ENCODE measurements at regions not wholly inside any gene's neighbourhood (a gene's known extent, or its start where the extent isn't known, plus 50 kb on each side); places are given as distances from the start of the nearest gene placed in this dataset.

DNA sequence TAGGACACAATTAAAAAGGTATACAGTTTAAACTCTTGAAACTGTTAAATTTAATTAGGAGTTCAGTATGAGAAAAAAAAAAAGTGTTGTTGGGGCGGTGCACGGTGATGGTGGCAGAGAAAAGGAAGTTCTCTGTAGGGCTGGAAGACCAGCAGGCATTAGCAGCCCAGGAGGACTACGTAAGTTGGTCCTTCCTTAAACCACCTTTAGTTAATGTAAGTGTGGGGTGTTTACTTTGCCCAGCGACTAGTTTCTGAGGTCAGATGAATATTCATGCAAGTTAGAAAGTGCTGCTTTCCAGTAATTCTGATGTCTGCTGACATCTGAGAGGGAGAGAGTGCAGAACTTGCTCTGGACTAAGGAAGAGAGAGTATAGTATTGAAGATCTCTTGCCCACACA lies 54.9 kb downstream of the NKX2-1 start:
- DNase-seq (ENCODE audit: low read depth): no peak

DNA sequence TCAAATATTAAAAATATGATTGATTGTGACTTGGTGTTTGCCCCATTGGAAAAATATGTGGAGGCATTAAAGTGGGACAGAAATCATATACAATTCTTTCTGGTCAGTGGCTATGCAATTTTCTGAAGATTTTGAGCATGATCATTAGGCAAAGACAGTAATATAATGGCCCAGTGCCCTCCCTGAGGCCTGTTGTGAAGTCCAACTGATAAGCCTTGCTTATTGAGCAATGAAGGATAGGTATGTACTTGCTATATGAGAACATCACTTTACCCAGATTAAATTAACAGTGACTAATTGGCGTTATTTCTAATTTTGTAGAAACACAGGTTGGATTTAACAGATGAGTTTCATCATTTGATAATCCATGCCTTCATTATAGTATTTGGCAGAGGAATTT lies 57.1 kb downstream of the NKX2-1 start:
- no peak for DNase-seq (ENCODE audit: low read depth)

DNA sequence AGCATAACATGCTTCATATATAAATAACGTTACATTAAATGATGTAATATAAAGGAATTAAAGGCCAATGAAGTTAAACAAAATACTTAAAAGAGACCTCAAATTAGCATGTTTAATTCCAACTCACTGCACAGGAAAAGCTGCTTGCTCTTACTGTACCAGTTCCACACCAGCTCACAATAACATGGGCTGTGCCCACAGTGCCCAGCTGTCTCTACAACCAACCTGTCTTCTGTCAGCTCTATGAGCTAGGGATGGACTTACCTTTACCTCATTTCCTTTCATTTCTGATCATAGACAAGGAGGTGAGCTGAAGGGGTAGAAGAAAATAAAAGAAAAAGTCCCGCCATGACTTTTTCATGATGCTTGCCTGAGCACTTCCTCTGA lies 64.8 kb downstream of the NKX2-1 start:
- DNase-seq (ENCODE audit: low read depth): no peak

DNA sequence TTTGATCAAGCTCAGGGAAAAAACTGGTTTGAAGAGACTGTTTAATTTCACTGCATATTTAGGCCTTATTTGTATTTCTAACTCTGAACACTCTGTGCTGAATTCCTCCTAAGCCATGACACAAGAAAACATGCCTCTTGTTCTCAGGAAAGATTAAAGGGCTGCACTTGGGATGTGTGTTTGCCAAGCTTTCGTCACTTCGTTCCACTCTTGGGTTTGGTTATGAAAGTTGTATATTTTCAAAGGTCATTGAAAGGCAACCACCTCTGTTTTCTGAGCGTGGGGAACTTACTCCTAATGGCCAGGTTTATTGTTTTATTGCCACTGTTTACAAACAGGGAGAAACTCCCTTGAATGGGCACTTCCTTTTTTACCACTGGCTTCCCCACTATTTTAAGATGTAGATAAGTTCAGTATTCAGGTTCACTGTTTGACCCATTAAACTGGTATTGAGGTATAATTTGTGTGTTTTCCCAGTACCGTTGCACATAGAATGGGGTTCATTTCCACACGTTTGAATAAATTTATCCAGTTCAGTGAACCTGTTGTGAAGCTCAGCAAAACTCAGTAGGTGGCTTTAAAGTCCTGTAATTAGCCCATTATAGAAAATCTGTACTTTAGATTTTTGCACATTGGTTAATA lies 65.3 kb downstream of the NKX2-1 start:
- DNase-seq (ENCODE audit: low read depth): no peak

DNA sequence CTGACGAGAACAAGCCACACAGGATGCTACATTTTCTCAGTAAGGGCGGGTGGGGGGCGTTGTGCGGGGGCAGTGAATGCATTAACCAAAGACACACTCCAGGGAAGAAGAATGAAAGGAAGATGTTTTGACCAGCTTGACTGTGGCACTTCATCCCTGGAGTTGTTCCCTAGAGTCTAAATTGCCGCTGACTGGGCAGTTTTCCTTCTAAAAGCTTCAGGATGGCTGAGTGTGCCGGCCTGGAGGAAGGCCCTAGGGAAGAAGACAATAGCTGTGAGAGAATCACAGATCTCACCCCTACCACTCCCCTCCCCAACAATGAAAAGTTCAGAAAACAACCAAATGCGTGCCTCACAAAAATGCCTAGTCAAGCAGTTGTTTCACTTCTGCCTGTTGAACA lies 67.2 kb downstream of the NKX2-1 start:
- no peak for DNase-seq (ENCODE audit: low read depth)

DNA sequence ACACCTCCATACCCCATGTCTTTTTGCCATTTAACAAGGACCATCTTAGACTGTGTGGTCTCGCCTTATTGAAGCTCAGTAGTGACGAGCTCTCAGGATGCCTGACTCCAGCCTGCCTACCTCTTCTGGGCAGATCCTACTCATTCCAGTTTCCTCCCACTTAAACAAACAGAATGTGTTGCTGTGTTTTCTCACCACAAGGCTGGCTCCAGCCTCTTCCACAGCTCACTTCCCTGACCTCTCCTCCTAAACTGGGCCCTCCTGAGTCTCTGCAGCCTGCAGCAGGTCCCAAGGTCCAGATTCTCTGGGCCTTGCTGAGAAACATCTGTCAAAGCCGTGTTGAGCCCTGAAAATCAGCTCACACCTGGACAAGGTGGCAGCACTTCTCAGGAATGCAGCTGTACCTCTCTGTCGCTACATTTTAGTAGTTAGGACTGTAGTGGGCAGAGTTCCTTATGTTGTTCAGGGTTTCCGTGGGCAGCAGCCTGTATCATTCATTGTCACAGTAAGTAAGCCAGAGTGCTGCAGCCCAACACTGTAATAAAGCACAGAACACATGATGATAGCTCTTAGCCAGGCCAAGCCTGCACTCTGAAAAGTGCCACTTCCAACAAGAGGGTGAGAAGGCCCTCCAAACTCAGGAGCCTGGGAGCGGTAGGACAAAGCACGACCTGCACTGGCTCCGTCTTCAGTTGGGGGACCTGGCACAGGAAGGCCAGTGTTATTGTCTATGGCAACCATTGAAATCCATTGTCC lies 68.5 kb downstream of the NKX2-1 start:
- DNase-seq (ENCODE audit: low read depth): no peak

DNA sequence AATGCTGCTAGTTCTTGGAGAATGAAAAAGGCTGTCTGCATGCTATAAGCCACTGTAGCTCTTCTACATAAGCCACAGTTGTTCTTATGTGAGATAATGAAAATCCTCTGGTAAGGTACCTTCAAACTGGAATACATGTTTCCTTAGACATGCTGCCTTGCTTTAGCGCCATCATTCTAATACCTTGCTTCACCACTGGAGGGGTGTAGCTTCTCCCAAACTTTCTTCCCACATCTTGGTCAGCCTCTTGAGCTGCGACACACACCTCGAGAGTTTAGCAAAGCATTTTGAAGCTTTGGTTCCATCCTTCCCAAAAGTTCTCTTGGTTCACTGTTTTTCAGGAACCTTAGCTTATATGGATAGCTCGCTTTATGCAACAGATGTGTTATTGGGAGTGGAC lies 69.5 kb downstream of the NKX2-1 start:
- DNase-seq (ENCODE audit: low read depth): no peak

DNA sequence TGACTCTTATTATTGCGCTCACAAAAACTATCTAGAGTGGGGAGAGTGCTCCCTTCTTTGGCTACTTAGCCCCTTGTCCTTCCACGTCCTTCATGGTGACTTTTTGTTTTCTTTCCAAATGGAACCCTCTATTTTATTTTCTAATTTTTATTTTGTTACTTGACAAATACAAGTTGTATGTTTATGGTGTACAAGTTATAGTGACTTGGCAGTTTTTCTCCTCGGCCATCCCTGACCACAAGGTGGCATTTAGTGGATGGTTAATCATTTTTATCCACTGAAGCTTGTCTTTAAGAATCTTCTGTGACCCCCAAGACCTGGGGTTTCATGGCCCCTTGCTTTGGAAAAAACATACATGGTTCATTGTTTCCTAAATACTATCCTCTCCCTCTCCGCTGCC lies 70.1 kb downstream of the NKX2-1 start:
- DNase-seq (ENCODE audit: low read depth): no peak

DNA sequence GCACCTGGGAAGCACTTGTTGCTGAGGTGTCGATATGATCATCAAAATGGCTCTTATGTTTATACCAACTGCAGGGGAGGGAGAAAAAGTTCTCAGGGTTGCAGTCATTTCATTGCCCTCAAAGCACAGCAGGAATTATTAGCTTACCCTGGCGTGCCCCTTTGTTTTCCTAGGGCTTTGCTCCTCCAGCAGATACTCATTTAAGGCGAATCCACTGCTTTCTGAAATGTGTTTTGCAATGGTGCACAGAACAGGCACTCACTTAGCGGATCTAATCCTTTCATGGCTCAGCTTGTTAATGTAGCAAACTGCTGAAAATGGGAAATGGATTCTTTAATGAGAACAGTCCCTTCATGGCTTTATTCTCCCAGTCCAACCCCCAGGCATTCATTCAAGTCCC lies 76.7 kb downstream of the NKX2-1 start:
- no peak for DNase-seq (ENCODE audit: low read depth)

DNA sequence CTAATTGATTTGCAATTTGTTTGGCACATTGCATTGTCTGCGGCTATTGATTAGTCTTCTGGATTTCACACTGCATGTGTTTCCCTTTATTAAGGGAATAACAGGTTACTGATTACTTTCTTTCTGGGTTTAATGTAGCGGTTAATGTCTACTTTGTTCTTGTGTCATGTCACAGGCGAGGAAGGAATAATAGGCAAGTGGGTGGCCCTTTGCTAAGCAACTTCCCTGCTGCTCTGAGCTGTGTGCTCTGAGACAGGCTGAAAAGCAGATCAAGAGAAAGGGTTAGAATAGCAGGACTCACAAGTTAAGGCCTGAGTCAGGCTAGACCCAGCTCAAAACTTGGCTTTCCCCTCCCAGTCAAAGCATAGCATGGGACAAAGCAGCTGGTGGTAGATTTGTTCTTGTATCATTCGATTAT lies 77.2 kb downstream of the NKX2-1 start:
- DNase-seq (ENCODE audit: low read depth): no peak

DNA sequence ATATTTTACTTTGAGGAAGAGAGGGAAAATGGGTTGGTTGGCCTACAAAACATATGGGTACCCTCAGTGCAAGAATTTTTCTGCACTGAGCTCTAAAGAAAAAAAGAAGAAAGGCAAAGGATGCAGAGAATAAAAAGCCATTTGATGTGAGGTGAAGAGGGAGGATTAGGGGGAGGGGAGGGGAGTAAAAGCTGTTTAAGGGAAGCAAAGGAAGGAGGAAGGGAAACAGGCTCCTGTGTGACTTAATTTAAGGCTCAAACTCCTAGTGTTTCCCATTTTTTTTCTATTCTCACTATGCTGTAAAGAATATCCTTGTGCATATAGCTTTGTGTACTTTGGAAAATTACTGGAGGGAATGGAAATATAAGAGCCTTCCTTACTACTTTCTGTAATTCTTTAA lies 78.7 kb downstream of the NKX2-1 start:
- DNase-seq (ENCODE audit: low read depth): no peak

DNA sequence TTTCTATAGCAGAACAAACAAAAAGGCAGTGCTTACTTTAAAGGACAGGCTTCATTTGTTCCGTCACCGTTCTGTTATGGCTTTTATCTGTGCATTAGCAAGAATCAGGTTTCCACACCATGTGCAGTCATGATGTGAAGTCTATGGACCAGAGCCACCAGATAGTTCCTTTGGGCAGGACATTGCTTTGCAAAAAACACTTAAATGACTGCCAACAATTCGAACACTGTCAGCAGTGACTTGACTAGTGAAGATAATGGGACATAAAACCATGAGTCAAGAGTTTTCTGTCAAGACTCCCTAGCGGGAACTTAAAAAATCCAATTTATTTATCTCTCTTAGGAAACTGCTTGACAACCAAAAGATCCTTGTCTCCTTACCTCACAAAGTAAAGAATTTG lies 80.3 kb downstream of the NKX2-1 start:
- DNase-seq (ENCODE audit: low read depth): no peak

DNA sequence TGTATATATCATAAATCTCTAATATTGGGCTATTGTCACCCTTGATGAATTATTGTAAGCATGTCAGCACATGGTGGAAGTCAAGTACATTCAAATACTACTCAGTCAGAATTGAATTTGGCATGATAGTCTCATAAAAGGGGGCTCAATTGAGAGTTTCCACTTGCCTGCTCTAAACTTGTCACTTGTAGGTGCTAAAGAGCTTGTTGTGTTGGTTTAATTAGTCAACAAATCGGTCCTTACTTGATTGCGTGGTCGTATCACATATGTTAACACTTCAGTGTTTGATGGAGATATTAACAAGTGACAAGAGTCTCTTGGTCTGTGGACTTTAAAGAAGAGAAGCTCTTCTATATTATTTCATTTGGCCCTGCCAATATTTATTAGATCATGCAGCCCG lies 81.1 kb downstream of the NKX2-1 start:
- no peak for DNase-seq (ENCODE audit: low read depth)

DNA sequence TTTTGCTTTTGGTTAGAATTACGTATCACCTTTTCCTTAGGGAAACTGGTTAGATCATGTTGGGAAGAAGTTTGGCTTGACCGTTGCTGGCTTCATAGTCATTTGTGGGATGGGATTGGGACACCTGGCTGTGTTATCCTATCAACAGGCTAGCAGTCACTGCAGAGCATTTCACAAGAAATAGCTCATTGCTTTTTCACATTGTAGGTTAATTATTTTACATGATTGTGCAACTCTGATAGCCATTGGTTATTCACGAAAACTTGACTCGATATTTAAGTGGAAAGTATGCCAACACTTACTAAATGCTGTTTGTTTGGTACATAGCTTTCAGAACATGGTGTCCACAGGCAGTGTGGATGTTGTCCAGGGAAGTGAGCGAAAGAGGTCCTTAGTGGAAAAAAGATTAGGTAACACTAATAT lies 89.4 kb downstream of the NKX2-1 start:
- DNase-seq (ENCODE audit: low read depth): no peak

DNA sequence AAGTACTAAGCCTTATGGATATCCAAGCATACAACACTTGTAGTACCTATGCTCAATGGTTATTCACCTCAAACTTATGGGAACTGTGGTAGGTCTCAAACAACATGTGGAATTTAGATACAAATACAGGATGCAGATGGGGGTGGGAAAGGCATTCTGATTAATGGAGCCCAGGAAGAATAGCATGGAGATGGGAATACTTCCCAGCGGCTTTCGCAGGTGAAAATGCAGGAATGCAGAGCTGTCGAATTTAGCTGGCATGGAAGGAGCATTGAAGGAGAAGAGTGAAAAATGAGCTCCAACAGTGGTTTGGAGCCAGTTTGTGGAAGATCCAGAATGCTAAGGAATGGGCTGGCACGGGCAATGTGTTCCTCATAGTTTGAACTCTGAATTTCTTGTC lies 89.9 kb downstream of the NKX2-1 start:
- no peak for DNase-seq (ENCODE audit: low read depth)

DNA sequence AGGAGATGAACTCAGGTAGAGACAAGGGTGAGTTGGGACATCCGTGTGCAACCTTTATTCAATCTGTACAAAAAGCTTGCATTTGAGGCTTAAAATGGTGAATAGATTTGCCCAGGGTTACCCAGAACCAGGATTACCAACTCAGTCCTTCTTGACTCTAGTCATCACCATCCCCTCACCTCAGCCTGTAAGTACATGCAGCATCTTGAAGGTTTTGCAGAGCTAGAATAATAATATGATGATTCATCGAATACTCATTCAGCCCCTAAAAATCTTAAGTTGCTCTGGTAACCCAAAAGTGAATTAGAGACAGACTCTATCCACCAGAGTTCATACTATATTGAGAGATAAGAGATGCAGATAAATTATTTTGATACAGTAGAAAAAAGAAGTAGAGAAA lies 90.3 kb downstream of the NKX2-1 start:
- no peak for DNase-seq (ENCODE audit: low read depth)

DNA sequence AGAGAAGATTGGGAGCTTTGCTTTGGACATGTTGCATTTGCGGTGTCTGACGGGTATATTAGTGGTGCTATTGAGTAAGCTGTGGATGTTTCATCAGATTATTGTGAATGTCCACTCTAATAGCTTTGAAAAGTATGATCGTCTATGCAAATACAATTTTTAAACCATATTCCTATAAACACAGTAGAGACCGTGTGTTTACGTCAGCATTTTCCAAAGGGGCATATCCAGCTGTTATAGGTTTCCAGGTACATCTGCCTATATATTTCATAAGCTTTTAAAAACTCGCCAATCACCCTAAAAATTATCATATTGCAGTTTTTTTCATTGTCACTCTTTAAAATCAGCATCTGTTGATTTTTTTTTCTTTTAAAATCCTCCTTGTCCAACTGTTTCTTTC lies 91.7 kb downstream of the NKX2-1 start:
- DNase-seq (ENCODE audit: low read depth): no peak

DNA sequence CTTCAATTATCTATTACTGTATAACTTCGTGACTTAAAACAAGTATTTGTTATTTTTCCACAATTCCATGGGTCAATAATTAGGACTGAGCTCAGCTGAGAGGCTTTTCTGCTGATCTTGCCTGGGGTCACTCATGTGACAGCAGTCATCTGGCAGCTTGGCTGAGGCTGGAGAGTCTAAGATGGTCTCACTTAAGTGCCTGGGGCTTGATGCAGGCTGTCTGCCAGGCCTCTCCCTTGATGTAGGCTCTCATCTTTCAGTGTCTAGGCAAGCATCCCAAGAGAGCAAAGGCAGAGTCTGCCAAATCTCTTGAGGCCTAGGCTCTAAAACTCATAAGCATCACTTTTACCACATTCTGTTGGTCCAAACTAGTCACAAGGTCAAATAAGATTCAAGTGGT lies 93.2 kb downstream of the NKX2-1 start:
- no peak for DNase-seq (ENCODE audit: low read depth)

DNA sequence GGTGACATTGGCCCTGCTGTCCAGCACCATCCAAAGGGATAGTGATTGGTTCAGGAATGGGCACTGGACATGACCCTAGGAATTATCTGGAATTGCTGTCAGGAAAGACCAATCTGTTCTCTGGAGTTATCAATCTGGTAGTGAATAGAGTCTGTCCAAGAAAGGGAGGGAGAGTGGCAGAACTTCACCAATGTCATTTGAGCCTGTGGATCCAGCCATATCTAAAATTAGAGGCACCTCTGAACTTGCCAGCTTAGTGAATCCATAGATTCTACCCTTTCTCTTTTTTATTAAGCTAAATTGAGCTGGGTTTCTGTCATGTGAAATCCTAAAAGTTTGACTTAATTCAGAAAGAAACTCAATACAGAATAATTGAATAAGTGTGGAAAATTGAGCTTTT lies 93.9 kb downstream of the NKX2-1 start:
- no peak for DNase-seq (ENCODE audit: low read depth)

DNA sequence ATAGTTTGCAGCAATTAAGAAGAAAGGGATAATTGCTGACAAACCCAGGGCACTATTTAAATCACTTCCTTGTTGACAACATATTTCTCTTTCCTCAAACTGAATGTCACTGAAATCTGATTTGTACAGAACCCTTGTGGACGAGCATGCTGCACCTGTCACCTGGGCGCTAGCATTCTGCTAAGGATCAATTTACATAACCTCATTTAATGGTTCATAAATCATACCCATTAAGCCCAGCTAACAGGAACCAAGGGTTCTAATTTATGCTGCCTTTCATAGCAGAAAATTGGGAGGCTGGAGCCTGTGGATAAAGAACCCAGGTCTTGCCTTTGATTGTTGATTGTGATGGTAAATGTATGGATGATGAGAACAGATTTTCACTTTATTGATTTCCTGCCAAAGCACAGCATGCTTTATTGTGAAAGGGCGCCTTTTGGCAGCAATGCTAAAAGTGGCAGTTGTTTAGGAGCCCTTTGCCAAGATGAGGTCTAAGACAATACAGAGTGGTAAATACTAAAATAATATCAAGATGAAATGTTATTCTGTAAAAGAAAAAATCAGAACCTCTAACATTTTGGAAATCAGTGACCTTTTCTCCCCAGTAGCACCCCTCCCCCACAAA lies 95.4 kb downstream of the NKX2-1 start:
- DNase-seq (ENCODE audit: low read depth): no peak

DNA sequence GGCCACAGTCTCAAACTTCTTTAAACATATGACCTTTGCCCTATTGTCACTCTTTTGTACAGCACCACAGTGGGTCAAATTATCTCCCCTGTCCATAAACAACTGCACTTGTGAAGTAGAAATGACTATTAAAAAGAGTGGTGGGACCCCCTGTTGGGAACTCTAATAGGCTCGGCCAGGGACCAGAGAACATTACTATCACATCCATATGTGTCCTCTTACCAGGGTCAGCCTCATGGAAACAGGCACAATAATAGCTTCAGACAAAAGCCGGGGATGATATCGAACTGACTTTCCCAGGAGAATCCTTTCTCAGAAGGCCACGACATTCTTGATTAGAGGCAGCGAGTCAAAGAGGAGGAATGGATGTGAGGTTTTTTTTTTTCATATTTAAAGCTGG lies 96.6 kb downstream of the NKX2-1 start:
- no peak for DNase-seq (ENCODE audit: low read depth)

DNA sequence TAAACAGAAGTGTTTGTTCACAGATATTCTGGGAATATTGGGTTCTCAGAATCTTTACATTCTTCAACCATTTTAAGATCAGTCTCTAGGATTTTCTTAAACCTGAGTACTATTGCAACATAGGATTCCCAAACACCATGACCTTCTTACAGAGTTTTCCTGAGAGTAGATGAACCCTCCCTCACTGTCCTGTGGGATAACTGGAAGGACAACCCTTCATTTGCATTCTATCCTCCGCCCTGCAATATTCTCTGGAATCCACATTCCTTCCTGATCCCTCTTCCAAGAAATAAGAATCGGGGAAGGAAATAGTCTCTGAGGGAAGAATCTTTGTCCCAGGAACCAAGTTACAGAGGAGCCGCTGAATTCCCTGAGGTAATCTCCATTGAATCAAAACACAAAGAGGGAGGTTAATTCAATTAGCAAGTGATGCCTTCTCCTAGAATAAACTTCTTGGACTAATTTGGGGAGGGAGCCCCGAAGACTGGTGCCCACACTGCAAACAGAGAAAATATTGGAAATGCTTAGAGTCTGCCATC lies 99.8 kb upstream of the MBIP start:
- DNase-seq (ENCODE audit: low read depth): no peak

DNA sequence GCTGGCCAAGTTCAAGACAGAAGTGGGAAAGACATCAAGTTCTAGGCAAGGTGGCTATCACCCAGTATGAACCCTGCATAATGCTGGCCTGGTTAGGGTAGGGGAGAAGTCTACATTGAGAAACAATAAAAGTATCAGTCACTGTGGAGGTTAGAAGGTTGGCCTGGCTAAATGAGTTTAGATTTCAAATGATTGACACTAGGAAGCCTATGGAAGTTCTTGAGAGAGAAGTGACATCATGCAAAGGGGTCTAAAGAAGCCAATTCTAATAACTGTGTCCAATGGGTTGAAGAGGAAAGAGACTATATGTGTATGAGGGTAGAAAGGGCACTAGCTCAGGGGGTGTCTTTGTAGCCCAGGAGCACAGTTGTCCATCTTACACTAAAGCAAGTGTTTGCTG lies 98.5 kb upstream of the MBIP start:
- no peak for DNase-seq (ENCODE audit: low read depth)
